Body of pancreas (tissue), 4 donors: ENCODE measurements at regions not wholly inside any gene's neighbourhood (a gene's known extent, or its start where the extent isn't known, plus 50 kb on each side); places are given as distances from the start of the nearest gene placed in this dataset.

Experiments used
- ATAC-seq: fragments of 150-250 bp; one replicate; pipeline ENCODE4 v1.9.1; 2016
- DNase-seq, 4 donors: peaks; one replicate each; pipeline ENCODE4 v3.0.0-alpha.2; 2019
- H3K27ac ChIP-seq, 4 donors: fragments of 200-600 bp; sonication (generic); 1 replicate in 3 of 4; 2 replicates in 1 of 4; pipeline versions ENCODE4 v1.5.1 to v1.6.1; 2016 to 2019; ENCODE audit warnings: mild to moderate bottlenecking in 1 of 4, mixed read lengths in 1 of 4, moderate library complexity in 1 of 4
- H3K27me3 ChIP-seq, 2 donors: fragments of 200-600 bp; sonication (generic); one replicate each; pipeline ENCODE4 v1.6.0; 2016; ENCODE audit warnings: mild to moderate bottlenecking in 1 of 2
- H3K36me3 ChIP-seq, 2 donors: fragments of 200-600 bp; sonication (generic); replicated peaks in 1 of 2; 2 replicates each; pipeline ENCODE4 v1.5.1; 2016; ENCODE audit warnings: low read depth in 2 of 2; ENCODE audit not compliant: insufficient read depth in 1 of 2
- H3K4me1 ChIP-seq: fragments of 200-600 bp; sonication (generic); one replicate; pipeline ENCODE4 v1.6.0; 2016
- H3K4me3 ChIP-seq, 2 donors: fragments of 200-600 bp; sonication (generic); 1 replicate in 1 of 2; 2 replicates in 1 of 2; pipeline ENCODE4 v1.5.1; 2016 to 2019
- H3K9me3 ChIP-seq, 3 donors: fragments of 200-600 bp; sonication (generic); 1 replicate in 2 of 3; 2 replicates in 1 of 3; pipeline ENCODE4 v1.5.1; 2016
- POLR2A ChIP-seq, 3 donors: fragments of 450-650 bp; IDR thresholded peaks; one replicate each; pipeline ENCODE4 v1.6.1; 2016; ENCODE audit warnings: antibody characterized with exemption in 3 of 3, mild to moderate bottlenecking in 2 of 3
- WGBS, 2 donors: methylation state at CpG; one replicate each; pipeline ENCODE4 v1.1.5; 2017; 5-methylcytosine and 5-hydroxymethylcytosine counted together
- intact Hi-C: fragments of 100-400 bp; cut with DNase I; formaldehyde crosslinking; loops from one replicate; pipeline ENCODE4 v1.15.1; 2023
- TF ChIP-seq, protein P1 (sequence below), 7 experiments: fragments of 450-650 bp in 4 of 7; fragments of 200-600 bp in 3 of 7; sonication (generic) in 3 of 7; IDR thresholded peaks; one replicate each; pipeline ENCODE4 v1.5.1; 2016 to 2019; ENCODE audit warnings: antibody characterized with exemption in 7 of 7

DNA sequence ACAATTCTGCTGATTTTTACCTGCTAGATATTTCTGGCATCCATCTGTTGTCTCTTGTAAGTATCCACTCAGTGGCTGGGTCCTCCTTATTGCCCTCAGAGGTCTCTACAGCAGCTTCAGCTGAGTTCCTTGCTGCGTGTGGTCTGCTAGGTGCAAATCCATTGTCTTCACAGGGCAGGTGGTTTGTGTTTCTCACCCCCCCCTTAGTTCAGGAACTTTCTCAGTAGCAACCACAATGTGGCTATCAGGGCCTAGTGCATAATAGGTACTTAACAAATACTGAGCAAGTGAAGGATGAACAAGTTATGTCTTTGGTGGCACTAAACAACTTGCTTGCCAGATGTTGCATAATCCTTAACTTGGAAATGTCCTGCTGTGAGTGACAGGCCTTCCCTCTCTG lies 96.7 kb upstream of the KLHL25 start:
- Histone ChIP-seq H3K4me1 (no peaks in the 10 kb centered on the region), H3K9me3 (no peaks in the 10 kb centered on the region), H3K4me3 (no peak overlapping the region), H3K36me3 (no peaks in the 10 kb centered on the region), H3K27me3 (peaks cover 0 to 3% of the 10 kb centered on the region in 2 donors), H3K27ac (no peak overlapping the region)
- DNase-seq: no peak
- intact Hi-C loops: no loop called here
- TF ChIP-seq POLR2A (IDR thresholded peaks at IDR 0.05): no peak
- TF ChIP-seq, protein P1, sequence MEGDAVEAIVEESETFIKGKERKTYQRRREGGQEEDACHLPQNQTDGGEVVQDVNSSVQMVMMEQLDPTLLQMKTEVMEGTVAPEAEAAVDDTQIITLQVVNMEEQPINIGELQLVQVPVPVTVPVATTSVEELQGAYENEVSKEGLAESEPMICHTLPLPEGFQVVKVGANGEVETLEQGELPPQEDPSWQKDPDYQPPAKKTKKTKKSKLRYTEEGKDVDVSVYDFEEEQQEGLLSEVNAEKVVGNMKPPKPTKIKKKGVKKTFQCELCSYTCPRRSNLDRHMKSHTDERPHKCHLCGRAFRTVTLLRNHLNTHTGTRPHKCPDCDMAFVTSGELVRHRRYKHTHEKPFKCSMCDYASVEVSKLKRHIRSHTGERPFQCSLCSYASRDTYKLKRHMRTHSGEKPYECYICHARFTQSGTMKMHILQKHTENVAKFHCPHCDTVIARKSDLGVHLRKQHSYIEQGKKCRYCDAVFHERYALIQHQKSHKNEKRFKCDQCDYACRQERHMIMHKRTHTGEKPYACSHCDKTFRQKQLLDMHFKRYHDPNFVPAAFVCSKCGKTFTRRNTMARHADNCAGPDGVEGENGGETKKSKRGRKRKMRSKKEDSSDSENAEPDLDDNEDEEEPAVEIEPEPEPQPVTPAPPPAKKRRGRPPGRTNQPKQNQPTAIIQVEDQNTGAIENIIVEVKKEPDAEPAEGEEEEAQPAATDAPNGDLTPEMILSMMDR (IDR thresholded peaks at IDR 0.05): no peak
- WGBS, 2 donors: 50 to 69% methylated on average over 1 of the region's 1 CpG
- ATAC-seq: no peak

DNA sequence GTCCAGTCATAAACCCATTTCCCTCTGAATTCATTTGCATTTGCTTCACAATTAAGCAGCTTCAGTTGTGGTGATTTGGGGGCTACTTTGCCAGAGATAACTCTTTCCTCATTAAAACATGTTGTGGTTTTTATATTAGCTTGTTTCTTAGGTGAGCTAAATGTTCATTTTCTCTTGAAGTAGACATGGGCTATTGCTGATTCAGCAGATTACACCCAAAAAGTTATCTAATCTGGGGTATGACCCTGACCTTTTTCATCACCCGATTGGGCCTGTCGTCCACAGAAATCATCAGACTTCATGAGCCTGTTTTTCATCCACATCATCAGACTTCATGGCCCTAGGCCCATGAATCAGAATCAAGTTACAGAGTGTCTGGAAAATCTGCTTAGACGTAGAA lies 97.5 kb upstream of the KLHL25 start:
- Histone ChIP-seq H3K9me3 (no peaks in the 10 kb centered on the region), H3K4me3 (no peak overlapping the region), H3K36me3 (no peaks in the 10 kb centered on the region), H3K27me3 (no peaks in the 10 kb centered on the region), H3K27ac (no peak overlapping the region), H3K4me1 (no peaks in the 10 kb centered on the region)
- DNase-seq: no peak
- TF ChIP-seq, protein P1 (IDR thresholded peaks at IDR 0.05): no peak
- no peak for TF ChIP-seq POLR2A (IDR thresholded peaks at IDR 0.05)
- WGBS, 2 donors: 43 to 44% methylated on average over 3 of the region's 3 CpGs
- intact Hi-C loops: no loop called here
- no peak for ATAC-seq

DNA sequence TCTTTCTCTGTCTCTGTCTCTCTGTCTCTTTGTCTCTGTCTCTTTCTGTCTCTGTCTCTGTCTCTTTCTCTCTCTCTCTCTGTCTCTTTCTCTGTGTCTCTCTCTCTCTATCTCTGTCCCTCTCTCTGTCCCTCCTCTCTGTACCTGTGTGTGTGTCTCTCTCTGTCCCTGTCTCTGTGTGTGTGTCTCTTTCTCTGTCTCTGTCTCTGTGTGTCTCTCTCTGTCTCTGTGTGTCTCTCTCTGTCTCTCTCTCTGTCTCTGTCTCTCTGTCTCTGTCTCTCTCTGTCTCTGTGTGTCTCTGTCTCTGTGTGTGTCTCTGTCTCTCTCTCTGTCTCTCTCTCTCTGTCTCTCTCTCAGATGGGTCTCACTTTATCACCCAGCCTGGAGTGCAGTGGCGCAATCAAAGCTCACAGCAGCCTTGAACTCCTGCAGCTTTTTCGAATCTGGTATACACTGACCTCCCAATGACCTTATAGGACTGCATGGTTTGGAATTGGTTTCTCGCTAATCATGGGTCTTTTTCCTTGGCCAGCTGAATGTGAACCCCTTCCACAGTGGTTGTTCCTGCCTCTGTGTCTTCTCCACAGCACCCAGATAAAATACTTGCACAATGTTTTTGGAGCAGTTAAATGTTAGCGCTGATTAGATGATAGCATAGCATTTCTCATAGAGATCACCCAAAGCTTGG lies 102.6 kb upstream of the KLHL25 start:
- Histone ChIP-seq H3K4me1 (no peaks in the 10 kb centered on the region), H3K36me3 (no peaks in the 10 kb centered on the region), H3K27me3 (no peaks in the 10 kb centered on the region), H3K4me3 (no peak overlapping the region), H3K9me3 (no peaks in the 10 kb centered on the region), H3K27ac (no peak overlapping the region)
- intact Hi-C loops: no loop called here
- 38 to 49% methylated on average over 4 of the region's 4 CpGs for WGBS, 2 donors
- DNase-seq: no peak
- no peak for ATAC-seq
- TF ChIP-seq POLR2A (IDR thresholded peaks at IDR 0.05): no peak
- TF ChIP-seq, protein P1 (IDR thresholded peaks at IDR 0.05): no peak

DNA sequence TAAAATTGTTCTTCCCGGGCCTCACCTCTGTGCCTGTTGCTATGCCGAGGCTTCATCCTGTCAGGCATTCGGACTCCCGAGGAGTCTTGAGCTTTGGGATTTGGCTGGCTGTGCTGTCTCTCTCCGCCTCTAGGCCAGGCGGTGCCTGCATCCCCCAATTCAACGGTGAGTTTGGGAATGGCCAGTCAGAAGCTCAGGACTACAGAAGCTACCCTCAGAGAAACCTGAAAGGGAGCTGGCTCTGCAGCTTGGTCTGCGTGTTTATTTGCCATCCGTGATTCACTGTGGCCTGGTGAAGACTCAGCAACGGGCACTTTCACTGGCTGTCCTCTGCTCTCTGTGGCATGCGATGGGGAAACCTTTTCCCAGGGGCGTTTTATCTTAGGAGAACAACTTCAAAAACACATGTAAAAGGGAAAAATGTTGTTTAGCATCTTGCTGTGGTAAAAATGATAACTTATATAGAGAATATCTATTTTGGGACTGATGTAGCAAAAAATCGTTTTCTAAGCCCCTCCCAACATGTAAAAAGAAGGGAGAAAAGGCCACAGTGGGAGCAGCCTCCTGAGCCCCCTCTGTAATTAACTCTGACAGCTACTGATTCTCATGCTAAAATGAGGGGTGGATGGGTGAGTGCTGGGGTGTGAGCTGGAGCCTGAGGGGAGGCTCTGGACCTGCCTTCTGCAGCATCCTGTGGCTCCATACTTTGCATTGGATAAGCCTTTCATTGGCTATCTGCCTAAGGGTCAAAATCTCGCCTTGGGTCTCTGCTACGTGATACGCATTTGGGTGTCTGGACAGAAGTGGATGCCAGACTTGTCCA lies 103.4 kb upstream of the KLHL25 start:
- intact Hi-C loops: no loop called here
- 37 to 50% methylated on average over 16 of the region's 16 CpGs for WGBS, 2 donors
- H3K36me3 ChIP-seq: no peaks in the 10 kb centered on the region
- no peaks in the 10 kb centered on the region for H3K27me3 ChIP-seq
- no peak for ATAC-seq
- H3K4me1 ChIP-seq: no peaks in the 10 kb centered on the region
- no peak overlapping the region for H3K4me3 ChIP-seq
- H3K9me3 ChIP-seq: no peaks in the 10 kb centered on the region
- TF ChIP-seq, protein P1 (IDR thresholded peaks at IDR 0.05): no peak
- TF ChIP-seq POLR2A (IDR thresholded peaks at IDR 0.05): no peak
- H3K27ac ChIP-seq: no peak overlapping the region
- DNase-seq: no peak
